Stomach (tissue), 4 donors: ENCODE measurements at regions not wholly inside any gene's neighbourhood (a gene's known extent, or its start where the extent isn't known, plus 50 kb on each side); places are given as distances from the start of the nearest gene placed in this dataset.

Experiments used
- EP300 ChIP-seq: sonication (generic); formaldehyde crosslinking; IDR thresholded peaks from one replicate; pipeline ENCODE4 v1.6.1; 2017; ENCODE audit warnings: antibody characterized with exemption
- TF ChIP-seq, protein P1 (sequence below), 7 experiments: fragments of 450-650 bp in 4 of 7; fragments of 200-600 bp in 3 of 7; sonication (generic) in 3 of 7; IDR thresholded peaks; one replicate each; pipeline ENCODE4 v1.5.1; 2016 to 2019; ENCODE audit warnings: antibody characterized with exemption in 7 of 7, control low read depth in 2 of 7, mild to moderate bottlenecking in 1 of 7

DNA sequence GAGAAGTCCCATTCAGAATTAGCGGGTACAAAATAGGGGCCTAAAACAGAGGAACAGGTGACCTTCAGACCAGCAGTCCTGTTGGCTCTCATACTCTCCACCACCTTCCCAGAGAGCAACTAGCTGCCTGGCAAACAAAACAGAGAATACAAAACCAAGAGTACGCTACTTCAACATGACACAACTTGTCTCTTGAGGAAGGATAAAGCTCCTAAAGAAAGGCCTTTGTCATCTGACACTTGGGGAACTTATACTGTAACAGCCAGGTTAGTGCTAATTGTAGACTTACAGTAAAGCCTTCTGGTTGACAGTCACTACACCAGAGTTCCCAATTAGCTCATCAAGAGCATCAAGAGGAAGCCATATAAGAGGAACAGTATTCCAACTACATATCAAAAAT, 282.1 kb upstream of the NT5C1B start:
- TF ChIP-seq, protein P1, sequence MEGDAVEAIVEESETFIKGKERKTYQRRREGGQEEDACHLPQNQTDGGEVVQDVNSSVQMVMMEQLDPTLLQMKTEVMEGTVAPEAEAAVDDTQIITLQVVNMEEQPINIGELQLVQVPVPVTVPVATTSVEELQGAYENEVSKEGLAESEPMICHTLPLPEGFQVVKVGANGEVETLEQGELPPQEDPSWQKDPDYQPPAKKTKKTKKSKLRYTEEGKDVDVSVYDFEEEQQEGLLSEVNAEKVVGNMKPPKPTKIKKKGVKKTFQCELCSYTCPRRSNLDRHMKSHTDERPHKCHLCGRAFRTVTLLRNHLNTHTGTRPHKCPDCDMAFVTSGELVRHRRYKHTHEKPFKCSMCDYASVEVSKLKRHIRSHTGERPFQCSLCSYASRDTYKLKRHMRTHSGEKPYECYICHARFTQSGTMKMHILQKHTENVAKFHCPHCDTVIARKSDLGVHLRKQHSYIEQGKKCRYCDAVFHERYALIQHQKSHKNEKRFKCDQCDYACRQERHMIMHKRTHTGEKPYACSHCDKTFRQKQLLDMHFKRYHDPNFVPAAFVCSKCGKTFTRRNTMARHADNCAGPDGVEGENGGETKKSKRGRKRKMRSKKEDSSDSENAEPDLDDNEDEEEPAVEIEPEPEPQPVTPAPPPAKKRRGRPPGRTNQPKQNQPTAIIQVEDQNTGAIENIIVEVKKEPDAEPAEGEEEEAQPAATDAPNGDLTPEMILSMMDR (IDR thresholded peaks at IDR 0.05): no peak
- no peak for TF ChIP-seq EP300
